ENCODE measurements at regions not wholly inside any gene's neighbourhood (a gene's known extent, or its start where the extent isn't known, plus 50 kb on each side); places are given as distances from the start of the nearest gene placed in this dataset.
A peak's percentile ranks its signal among the peaks of the same experiment; 100 is the strongest.

- no peak for DNase-seq
Observed at GRCh38 chrX:39452401-39452800, 645.4 kb downstream of the BCOR start.

GRCh38 chrX:39453889-39454621 lies 643.7 kb downstream of the BCOR start:
- DNase-seq: peak; percentile 80

- DNase-seq: no peak
Observed at GRCh38 chrX:39456894-39457604, 640.7 kb downstream of the BCOR start.

- DNase-seq: no peak
Observed at GRCh38 chrX:39458779-39459178, 639.0 kb downstream of the BCOR start.

GRCh38 chrX:39459204-39459603 lies 638.6 kb downstream of the BCOR start:
- DNase-seq: no peak

GRCh38 chrX:39459952-39460351 lies 637.8 kb downstream of the BCOR start:
- no peak for DNase-seq

- DNase-seq: no peak
Observed at GRCh38 chrX:39460499-39460898, 637.3 kb downstream of the BCOR start.

- no peak for DNase-seq
Observed at GRCh38 chrX:39462835-39463234, 634.9 kb downstream of the BCOR start.

GRCh38 chrX:39464253-39464652 lies 633.5 kb downstream of the BCOR start:
- no peak for DNase-seq

- DNase-seq: no peak
Observed at GRCh38 chrX:39465467-39465866, 632.3 kb downstream of the BCOR start.

GRCh38 chrX:39465906-39466305 lies 631.9 kb downstream of the BCOR start:
- DNase-seq: no peak

- no peak for DNase-seq
Observed at GRCh38 chrX:39469126-39469525, 628.6 kb downstream of the BCOR start.

GRCh38 chrX:39470588-39471407 lies 627.0 kb downstream of the BCOR start:
- DNase-seq: no peak

- no peak for DNase-seq
Observed at GRCh38 chrX:39472161-39472560, 625.6 kb downstream of the BCOR start.

- no peak for DNase-seq
Observed at GRCh38 chrX:39473812-39474211, 623.9 kb downstream of the BCOR start.

- no peak for DNase-seq
Observed at GRCh38 chrX:39475372-39475771, 622.4 kb downstream of the BCOR start.

- peak; percentile 24 for DNase-seq
Observed at GRCh38 chrX:39476604-39477021, 621.1 kb downstream of the BCOR start.

- peak; percentile 2 for DNase-seq
Observed at GRCh38 chrX:39477031-39477761, 620.6 kb downstream of the BCOR start.

- DNase-seq: peak; percentile 10
Observed at GRCh38 chrX:39477762-39478120, 620.0 kb downstream of the BCOR start.

GRCh38 chrX:39479856-39480255 lies 617.9 kb downstream of the BCOR start:
- DNase-seq: no peak

- no peak for DNase-seq
Observed at GRCh38 chrX:39480963-39481362, 616.8 kb downstream of the BCOR start.

- DNase-seq: no peak
Observed at GRCh38 chrX:39481621-39482020, 616.1 kb downstream of the BCOR start.

Data from NCI-H2171 treated with DMSO at 0.1 percent for 48 hours (cell line).